ENCODE measurements at regions not wholly inside any gene's neighbourhood (a gene's known extent, or its start where the extent isn't known, plus 50 kb on each side); places are given as distances from the start of the nearest gene placed in this dataset.
"Not testable (repeated sequence)": the region's sequence is repeated elsewhere in the genome, so short reads cannot be mapped to it uniquely, and the experiment has no call there.

- no peak for DNase-seq (ENCODE audit: low spot score)
These were observed 415.0 kb downstream of the NYAP2 start for GRCh38 chr2:225814554-225814953.

GRCh38 chr2:225806105-225806504 is 406.6 kb downstream of the NYAP2 start:
- no peak for DNase-seq (ENCODE audit: low spot score)

GRCh38 chr2:225802076-225802475 is 402.6 kb downstream of the NYAP2 start:
- not testable (repeated sequence) for DNase-seq (ENCODE audit: low spot score)

DNA sequence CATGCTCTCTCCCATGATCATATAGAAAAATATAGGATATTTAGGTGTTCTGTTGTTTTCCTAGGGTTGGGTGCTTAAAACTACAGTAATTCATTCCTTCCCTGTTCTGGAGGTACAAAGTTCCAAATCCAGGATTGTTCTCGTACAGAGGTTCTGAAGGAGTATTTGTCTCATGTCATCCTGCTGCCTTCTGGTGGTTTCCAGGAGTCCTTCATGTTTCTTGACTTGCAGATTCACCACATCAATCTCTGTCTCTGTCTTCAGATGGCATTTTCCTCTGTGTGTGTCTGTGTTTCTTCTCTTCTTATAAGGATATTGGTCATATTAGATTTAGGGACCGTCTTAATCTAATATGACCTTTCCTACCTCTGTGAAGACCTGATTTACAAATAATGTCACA is 397.9 kb downstream of the NYAP2 start:
- DNase-seq (ENCODE audit: low spot score): no peak

DNA sequence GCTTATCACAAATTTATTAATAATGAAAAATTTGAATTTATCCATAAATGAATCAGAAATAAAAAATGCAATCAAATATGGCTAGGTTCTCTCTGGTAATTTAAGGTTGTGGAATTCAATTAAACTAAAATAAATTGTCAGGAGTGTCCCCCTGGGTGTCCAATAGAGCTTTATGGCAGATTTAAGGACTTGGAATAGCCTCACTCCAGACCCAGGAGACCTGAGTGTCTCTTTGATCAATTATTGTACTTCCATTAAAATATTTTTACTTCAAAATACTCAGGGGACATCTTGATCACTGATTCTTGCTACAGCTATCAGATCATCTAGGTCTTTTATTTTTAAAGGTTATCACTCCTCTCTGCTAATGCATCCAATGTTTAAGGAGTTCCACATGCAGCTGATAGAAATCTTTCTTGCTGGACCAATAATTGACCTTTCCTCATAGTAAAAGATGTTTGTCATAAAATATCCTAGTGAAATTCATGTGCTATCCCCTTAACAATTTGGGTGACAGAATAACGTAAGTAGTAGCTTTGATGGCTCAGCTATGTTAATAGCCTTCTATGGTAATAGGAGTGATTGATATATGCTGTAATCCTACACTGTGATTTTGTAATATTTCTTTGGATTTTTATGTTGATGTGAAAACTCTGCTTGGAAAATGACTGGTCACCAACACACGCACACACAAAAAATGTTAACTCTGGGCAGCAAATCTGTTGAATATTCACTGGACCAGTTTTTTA is 395.3 kb downstream of the NYAP2 start:
- DNase-seq (ENCODE audit: low spot score): no peak

- no peak for DNase-seq (ENCODE audit: low spot score)
These were observed 394.4 kb downstream of the NYAP2 start for GRCh38 chr2:225793736-225794550.

DNA sequence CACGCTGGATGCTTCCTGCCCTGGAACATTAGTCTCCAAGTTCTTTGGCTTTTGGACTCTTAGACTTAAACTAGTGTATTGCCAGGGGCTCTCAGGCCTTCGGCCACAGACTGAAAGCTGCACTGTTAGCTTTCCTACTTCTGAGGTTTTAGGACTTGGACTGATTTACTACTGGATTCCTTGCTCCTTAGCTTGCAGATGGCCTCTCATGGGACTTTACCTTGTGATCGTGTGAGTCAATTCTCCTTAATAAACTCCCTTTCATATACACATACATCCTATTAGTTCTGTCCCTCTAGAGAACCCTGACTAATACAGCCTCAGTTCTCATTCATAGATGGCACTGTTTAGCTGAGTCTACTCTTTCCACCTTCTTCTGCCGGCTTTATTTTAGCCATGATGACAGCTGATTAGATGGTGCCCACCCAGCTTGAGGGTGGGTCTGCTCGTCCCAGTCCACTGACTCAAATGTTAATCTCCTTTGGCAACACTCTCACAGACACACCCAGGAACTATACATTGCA is 389.1 kb downstream of the NYAP2 start:
- no peak for DNase-seq (ENCODE audit: low spot score)

DNA sequence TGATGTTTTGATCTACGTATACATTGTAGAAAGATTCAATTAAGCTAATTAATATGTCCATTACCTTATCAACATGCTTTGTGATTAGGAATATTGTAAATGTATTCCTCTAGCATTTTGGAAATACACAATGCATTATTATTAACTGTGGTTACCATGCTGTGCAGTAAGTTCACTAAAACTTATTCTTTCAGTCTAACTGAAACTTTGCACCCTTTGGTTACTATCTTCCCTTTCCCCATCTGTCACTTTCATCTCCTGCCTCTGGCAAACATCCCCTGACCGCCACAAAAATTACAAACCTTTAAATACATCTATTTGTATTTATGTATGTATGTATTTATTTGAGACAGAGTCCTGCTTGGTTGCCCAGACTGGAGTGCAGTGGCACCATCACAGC is 388.0 kb downstream of the NYAP2 start:
- no peak for DNase-seq (ENCODE audit: low spot score)

DNA sequence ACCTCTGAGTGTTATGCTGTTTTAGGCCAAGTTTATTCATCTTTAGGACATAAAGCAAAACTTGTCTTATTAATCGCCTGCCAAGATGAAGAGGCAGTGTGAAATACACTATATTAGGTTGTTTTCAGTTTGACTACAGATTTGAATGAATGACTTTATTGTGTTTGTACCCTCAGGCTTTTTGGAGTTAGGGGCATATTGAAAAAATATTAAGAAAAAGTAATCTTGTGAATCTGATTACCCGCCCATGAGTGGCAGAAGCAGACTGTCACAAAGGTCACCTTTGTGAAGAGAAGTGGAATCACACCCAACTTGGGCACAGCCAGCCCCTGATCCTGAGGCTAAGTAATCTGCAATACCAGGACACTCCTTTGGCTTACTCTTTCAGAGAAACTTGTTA is 382.5 kb downstream of the NYAP2 start:
- no peak for DNase-seq (ENCODE audit: low spot score)

DNA sequence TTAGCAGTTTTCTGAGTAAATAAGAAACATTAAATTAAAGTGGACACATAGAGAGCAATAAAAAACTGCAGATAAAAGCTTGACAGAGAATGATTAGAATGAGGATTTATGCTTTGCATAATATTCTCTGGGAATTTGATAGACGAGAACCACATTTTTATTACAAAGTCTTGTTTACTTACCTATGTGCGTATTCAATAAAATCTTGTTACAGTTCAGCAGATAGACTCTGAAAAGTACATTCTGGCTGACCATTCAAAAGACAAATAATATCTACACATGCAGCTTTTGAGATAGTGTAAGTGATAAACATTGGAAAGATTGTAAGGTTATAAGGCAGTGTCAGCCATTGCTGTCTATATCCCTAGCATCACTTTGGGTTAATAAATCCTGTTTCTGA is 381.6 kb downstream of the NYAP2 start:
- DNase-seq (ENCODE audit: low spot score): no peak

- no peak for DNase-seq (ENCODE audit: low spot score)
These were observed 380.3 kb downstream of the NYAP2 start for GRCh38 chr2:225779829-225780228.

DNA sequence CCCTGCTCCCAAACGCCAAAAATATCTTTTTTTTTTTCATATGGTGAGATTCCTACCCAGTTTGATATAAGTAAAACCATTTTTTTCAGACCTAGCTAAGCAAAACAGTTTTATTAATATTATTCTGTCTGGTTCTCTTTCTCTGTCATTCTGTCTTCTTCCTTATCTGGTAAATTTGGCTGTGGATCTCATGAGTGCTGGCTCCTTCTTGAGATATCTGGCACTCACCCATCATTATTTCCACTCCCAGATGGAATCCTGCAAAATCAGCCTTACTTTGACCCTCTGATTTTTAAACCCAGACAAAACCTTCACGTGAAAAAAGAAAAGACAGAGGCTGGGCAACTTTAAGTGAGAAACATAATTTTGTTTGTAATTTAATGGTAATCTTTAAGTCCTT is 373.6 kb downstream of the NYAP2 start:
- DNase-seq (ENCODE audit: low spot score): no peak

DNA sequence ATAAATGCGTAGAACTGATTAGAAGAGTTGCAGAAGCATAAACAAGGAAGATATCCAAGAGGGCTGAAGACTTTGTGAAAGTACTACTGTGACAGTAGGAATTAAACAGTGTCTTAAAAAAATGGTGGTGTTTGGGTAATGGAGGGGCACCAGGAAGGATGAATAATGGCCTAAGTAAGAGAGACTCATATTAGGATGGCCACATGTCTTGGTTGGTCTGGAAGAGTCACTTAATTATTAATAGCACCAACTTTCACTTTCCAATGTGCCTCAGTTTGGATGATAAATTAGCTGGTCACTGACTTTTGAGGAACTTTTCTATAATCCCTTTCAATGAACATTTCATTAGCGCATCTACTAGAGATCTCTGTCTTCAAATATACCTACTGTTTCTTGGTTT is 372.2 kb downstream of the NYAP2 start:
- peak; percentile 44 for DNase-seq (ENCODE audit: low spot score)

DNA sequence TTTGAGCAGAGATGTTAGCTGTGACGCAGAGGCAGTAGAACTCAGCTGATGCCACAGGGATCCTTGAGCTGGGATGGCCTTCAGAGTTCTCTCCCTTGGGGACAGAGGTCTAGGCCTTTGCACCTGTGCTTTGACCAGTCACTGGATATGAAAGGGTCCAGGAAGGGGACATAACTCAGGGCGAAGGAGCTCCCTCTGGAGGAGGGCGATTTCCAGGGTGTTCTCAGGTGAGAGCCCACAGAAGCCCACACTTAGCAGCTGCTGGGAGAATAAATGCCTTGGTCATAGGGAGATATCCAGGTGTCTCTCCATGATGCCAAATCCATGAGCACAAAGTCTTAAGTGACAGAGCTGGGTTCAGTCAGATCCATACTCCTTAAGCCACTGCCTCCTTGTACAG is 369.2 kb downstream of the NYAP2 start:
- DNase-seq (ENCODE audit: low spot score): no peak

DNA sequence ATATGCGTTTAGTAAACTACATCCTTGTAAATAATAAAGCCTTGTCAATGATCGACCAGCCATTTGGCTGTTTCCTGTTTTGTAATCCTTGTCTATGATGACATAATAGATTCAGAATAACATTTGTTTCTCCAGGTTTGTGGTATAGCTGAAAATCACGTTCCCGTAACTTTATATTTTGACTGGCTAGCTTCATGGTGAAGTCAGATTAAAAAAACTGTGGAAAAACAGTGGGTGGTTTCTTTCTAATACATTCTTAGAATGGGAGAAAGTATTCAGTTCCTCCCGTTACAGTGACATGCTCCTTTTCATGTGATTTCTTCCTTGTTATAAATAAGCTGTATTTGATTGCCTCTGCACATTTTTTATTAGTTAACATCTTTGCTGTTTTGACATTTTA is 366.9 kb downstream of the NYAP2 start:
- DNase-seq (ENCODE audit: low spot score): peak; percentile 32

DNA sequence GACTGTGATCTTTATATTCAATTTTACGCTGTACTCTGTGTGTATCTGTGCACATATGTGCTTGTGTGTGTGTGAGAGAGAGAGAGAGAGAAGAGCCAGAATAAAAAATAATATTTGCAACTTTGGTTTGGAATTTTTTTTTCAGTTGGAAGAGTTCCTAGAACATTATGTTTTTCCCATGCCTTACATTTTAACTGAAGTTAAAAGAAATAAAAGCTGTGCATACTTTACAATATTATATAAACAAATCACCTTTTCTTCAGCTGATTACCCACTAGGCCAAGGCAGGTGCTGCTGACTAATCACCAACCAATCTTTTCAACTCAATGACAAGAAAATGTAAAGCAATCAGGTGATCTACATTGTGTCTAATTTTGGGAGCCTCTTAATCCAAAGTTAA is 366.3 kb downstream of the NYAP2 start:
- DNase-seq (ENCODE audit: low spot score): no peak

GRCh38 chr2:225764346-225764745 is 364.8 kb downstream of the NYAP2 start:
- no peak for DNase-seq (ENCODE audit: low spot score)

- DNase-seq (ENCODE audit: low spot score): no peak
These were observed 364.2 kb downstream of the NYAP2 start for GRCh38 chr2:225763711-225764110.

DNA sequence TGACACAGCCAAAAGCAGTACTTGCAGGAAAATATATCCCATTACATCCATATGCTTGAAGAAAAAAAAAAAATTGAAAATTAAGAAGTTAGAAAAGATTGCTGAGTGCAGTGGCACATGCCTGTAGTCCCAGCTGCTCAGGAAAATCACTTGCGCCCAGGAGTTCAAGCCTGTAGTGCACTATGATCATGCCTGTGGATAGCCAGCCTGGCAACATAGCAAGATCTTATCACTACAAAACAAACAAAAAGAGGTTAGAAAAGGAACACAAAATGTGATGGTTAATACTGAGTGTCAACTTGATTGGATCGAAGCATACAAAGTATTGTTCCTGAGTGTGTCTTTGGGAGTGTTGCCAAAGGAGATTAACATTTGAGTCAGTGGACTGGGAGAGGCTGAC is 361.9 kb downstream of the NYAP2 start:
- no peak for DNase-seq (ENCODE audit: low spot score)

DNA sequence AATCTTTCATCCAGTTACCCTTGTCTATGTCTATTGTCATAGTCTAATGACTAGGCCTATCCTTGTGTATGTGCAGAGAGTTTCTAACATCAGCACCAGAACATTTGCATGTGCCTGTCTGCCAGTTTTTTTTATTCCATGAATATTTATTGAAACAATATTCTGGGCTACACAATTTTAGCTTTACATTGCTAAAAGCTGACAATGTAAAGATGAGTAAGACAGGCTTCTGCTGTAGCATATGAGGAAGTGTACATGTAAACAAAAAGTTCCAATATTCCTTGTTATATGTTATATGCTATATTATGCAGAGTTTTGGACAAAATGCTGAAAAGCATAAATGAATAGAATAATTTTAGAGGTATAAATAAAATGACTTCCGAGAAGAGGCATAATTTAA is 357.7 kb downstream of the NYAP2 start:
- DNase-seq (ENCODE audit: low spot score): no peak

- DNase-seq (ENCODE audit: low spot score): no peak
These were observed 356.7 kb downstream of the NYAP2 start for GRCh38 chr2:225756198-225756597.

DNA sequence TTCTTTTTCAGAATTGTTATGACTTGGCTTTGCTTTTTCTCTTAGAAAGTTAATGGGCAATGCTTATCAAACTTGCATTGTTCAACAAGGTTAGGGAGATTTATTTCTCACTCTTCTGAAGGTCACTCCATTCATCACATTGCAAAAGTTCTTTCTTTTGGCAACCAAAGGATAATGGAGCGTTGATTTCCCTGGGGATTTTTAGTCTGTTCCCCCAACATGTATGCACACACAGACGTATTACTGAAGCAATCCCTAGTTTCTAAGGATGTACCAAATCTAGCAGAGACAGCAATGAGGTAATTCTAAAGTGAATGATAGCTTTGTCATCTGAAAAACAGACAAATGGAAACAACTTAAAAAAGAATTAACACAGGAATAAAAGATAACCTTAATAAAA is 349.1 kb downstream of the NYAP2 start:
- DNase-seq (ENCODE audit: low spot score): no peak

DNA sequence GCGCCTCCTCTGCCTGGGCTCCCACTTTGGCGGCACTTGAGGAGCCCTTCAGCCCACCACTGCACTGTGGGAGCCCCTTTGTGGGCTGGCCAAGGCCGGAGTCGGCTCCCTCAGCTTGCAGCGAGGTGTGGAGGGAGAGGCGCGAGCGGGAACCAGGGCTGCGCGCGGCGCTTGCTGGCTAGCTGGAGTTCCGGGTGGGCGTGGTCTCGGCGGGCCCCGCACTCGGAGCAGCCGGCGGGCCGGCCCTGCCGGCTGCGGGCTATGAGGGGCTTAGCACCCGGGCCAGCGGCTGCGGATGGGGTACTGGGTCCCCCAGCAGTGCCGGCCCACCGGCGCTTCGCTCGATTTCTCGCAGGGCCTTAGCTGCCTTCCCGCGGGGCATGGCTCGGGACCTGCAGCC is 344.5 kb downstream of the NYAP2 start:
- not testable (repeated sequence) for DNase-seq (ENCODE audit: low spot score)

Measured in kidney tubule cell (primary cell).